Putamen (tissue), 1 donor: ENCODE measurements at regions not wholly inside any gene's neighbourhood (a gene's known extent, or its start where the extent isn't known, plus 50 kb on each side); places are given as distances from the start of the nearest gene placed in this dataset.
"Not testable (repeated sequence)": the region's sequence is repeated elsewhere in the genome, so short reads cannot be mapped to it uniquely, and the experiment has no call there.

Experiments
- DNase-seq: peaks from one replicate; pipeline ENCODE4 v3.0.0-alpha.2; 2016; ENCODE audit warnings: low spot score

DNA sequence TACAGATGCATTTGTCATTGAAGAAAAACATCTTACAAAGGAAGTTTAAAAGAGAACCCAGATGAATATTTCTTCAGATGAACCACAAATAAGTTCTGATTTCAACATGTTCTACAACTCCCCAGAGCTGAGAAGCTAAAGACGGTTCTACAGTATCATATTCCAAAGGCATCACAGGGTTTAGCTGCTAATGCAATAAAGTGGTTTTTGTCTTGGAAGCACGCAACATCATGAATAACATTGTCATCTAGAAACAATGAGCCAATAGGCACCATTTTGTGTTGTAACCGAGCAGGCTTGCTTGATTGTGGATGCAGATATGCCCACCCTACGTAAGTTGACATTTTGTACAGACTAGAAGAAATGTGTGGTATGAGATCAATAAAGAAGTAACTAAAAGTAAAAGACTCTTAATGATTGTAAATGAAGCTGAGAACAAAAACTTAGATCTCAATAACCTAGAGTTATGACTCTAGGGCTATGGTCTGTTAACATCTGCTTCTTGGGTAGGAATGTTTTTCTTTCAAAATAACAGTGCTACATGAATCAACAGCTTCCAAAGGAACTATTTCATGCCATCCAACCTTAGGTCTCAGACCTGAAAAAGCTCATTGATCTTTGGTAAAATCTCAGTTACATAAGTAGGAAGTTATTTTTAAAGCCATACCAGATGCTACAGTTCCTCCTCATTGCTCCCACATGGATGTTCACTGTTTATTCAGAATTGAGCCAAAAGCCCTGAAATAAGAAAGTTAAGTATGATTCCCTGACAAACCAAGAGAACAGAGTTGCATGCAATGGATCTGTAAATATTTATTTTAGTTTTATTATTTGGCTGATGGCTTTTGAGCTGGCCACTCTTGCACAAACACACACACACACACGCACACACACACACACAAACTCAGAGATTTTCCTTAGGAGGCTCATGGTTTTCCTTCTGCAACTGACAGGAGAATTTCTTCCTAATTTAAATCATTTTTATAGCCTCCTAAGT is 118.7 kb upstream of the SLCO6A1 start:
- no peak for DNase-seq

DNA sequence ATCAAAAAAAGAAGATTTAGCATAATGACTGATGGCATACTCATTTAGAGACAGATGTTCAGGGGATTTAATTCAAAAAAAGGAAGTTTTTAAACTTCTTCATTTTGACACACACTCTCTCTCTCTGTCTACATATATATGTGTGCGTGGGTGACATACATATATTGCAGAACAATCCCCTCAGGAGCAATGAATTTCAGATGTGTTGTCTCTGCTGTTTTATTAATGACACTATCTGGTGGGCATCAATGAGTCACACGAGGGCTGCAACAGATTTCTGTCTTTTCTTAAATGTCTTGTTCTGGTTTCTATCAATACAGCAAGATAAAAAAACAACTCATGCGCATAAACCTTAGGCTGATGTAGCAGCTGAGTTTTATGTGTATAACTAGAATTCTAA is 123.5 kb upstream of the SLCO6A1 start:
- no peak for DNase-seq

GRCh38 chr5:102623329-102624065 is 124.7 kb upstream of the SLCO6A1 start:
- no peak for DNase-seq

GRCh38 chr5:102624405-102624804 is 125.6 kb upstream of the SLCO6A1 start:
- DNase-seq = no peak

DNA sequence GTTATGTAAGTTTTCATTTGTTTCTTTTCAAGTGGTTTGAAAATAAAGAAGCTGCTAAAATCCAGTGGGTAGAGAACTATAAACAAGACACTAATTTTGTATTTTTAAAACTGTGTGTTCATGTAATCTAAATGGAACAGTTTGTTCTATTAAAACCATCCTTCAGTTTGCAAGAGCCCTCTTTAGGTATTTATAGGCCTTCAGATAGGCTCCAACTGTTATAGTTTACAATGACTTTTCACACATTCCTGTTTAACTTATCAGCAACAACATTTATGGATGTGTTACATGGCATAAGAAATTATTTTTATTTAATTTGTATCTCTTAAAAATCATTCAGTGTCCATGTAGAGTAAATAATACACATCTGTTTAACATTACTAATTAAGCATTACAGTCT is 126.7 kb upstream of the SLCO6A1 start:
- DNase-seq = no peak

DNA sequence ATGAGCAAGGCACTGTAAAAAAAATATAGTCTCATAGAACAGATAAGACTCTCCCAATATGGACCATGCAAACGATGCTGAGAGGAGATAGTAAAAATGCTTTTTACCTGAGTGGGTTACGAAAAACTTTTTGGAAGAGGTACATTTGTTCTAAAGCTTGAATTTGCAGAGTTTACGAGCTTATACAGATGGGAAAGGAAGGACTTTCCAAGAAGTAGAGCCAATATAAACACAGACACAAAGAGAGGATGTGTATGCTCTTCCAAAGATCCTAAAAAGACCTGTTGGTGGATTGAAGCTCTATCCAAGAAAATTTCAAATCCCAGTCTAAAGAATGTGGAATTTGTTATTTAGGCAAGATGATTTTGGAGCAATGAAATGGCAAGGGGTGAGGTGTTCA is 127.1 kb upstream of the SLCO6A1 start:
- DNase-seq = no peak

GRCh38 chr5:102627315-102627714 is 127.8 kb upstream of the PAM start:
- no peak for DNase-seq

GRCh38 chr5:102628441-102629175 is 126.5 kb upstream of the PAM start:
- DNase-seq = no peak

- no peak for DNase-seq
These were observed 125.1 kb upstream of the PAM start for GRCh38 chr5:102629827-102630605.

DNA sequence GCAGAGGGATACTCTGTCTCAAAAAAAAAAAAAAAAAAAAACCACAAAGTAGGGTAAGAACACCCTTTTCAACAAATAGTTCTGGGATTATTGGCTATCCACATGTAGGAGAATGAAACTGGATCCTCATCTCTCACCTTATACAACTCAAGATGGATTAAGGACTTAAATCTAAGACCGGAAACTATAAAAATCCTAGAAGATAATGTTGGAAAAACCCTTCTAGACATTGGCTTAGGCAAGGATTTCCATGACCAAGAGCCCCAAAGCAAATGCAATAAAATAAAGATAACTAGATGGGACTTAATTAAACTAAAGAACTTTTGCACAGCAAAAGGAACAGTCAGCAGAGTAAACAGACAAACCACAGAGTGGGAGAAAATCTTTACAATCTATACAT is 119.7 kb upstream of the PAM start:
- DNase-seq = not testable (repeated sequence)

- DNase-seq = no peak
These were observed 116.8 kb upstream of the PAM start for GRCh38 chr5:102638316-102638715.

DNA sequence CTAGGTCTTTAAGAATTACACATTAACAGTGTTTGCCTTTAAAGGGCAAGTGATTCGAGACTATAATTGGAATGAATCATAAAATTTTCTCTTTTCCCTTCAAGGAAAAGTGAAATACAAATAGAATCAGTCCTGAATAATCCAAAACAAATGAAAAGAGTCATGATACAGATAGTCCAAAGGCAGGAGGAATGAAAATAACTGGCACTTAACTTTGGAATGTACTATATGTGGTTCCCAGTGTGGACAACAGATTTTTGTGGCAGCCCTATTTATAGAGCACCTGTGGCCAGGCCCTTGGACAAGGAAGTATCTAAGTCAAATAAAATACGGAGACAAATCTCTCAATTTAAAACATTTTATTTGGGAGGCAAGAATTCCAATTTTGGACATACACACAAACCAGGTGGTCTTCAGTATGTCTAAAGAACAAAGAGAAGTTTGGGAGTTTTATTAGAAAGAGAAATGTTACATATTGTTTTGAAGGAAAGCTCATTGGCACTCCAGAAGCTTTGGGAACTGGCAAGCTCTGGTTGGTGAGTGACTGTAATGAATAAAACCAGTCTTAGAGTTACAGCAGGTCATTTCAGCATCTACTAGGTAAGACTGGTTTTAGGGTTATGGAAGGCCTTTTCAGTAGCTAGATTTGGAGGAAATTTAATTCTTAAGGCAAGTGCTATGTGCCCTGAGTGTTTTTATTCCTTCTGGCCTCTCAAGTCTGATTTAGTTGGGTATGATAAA is 116.0 kb upstream of the PAM start:
- DNase-seq = no peak

GRCh38 chr5:102649731-102650130 is 105.4 kb upstream of the PAM start:
- DNase-seq = no peak

GRCh38 chr5:102651466-102651865 is 103.6 kb upstream of the PAM start:
- DNase-seq = no peak

GRCh38 chr5:102654559-102655349 is 100.4 kb upstream of the PAM start:
- DNase-seq = no peak

GRCh38 chr5:102659151-102659550 is 96.0 kb upstream of the PAM start:
- DNase-seq = no peak

GRCh38 chr5:102660111-102660510 is 95.0 kb upstream of the PAM start:
- no peak for DNase-seq

DNA sequence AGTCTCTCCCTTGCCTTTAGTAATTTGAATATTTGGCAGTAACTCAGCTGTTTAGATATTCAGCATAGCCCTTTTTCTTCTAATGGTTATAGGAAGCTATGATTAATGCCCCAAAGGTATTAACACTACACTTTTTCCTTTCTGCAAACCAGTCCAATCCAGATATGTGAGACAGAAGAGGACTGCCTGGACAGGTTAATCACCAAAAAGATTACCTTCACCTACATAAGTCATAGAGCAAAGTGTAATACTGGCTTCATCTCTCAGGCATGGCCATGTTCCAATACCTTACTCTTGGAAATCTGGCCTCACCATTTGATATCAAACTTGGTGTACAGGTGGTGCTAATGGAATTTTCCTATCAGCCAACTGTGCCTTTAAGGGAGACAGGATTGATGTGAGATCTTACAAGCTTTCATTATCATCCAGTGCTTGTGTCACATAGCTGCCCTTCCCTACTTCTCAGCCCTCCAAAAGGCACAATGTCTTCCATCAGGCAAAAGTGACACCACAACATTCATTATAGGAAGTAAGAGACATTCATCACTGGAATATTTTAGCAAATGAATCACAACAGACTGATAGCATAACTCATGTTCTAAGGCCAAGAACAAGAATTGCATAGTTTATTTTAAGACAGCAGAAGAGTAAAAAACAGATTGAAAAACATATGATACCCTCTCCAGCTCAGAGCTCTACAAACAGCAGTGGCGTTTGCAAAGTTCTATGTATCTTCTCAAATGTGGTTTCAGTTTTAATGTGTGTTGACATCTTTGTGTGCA is 91.2 kb upstream of the PAM start:
- no peak for DNase-seq

- no peak for DNase-seq
These were observed 90.3 kb upstream of the PAM start for GRCh38 chr5:102664616-102665335.
